HG02588 (cell line): ENCODE measurements at regions not wholly inside any gene's neighbourhood (a gene's known extent, or its start where the extent isn't known, plus 50 kb on each side); places are given as distances from the start of the nearest gene placed in this dataset.

ENCODE experiments used
- ATAC-seq: cut with Tn5 transposase; IDR thresholded peaks from one replicate; pipeline ENCODE4 v1.9.1; 2021; ENCODE audit warnings: mild to moderate bottlenecking, moderate library complexity; ENCODE audit not compliant: unreplicated experiment

GRCh38 chr3:117486719-117487716 is 777.4 kb downstream of the TUSC7 start:
- peak; percentile 68 for ATAC-seq

GRCh38 chr3:117488983-117489382 is 779.4 kb downstream of the TUSC7 start:
- ATAC-seq: no peak

GRCh38 chr3:117489663-117490079 is 780.1 kb downstream of the TUSC7 start:
- no peak for ATAC-seq

GRCh38 chr3:117490716-117491115 is 781.1 kb downstream of the TUSC7 start:
- ATAC-seq: no peak

GRCh38 chr3:117495620-117496019 is 786.0 kb downstream of the TUSC7 start:
- no peak for ATAC-seq

- ATAC-seq: no peak
Measured at GRCh38 chr3:117499189-117499870, 789.8 kb downstream of the TUSC7 start.

- ATAC-seq: no peak
Measured at GRCh38 chr3:117507958-117508357, 798.4 kb downstream of the TUSC7 start.

GRCh38 chr3:117509858-117510257 is 800.3 kb downstream of the TUSC7 start:
- ATAC-seq: no peak

- ATAC-seq: no peak
Measured at GRCh38 chr3:117510396-117510795, 800.8 kb downstream of the TUSC7 start.

GRCh38 chr3:117512975-117513374 is 803.4 kb downstream of the TUSC7 start:
- ATAC-seq: no peak

GRCh38 chr3:117515309-117515708 is 805.7 kb downstream of the TUSC7 start:
- no peak for ATAC-seq

- no peak for ATAC-seq
Measured at GRCh38 chr3:117518364-117518763, 808.8 kb downstream of the TUSC7 start.

GRCh38 chr3:117519776-117520175 is 810.2 kb downstream of the TUSC7 start:
- no peak for ATAC-seq

- ATAC-seq: no peak
Measured at GRCh38 chr3:117520582-117520981, 811.0 kb downstream of the TUSC7 start.

GRCh38 chr3:117523418-117523817 is 813.8 kb downstream of the TUSC7 start:
- no peak for ATAC-seq

GRCh38 chr3:117524890-117525289 is 815.3 kb downstream of the TUSC7 start:
- ATAC-seq: no peak

- ATAC-seq: peak; percentile 51
Measured at GRCh38 chr3:117526470-117527079, 817.0 kb downstream of the TUSC7 start.

- no peak for ATAC-seq
Measured at GRCh38 chr3:117527346-117527745, 817.8 kb downstream of the TUSC7 start.

- no peak for ATAC-seq
Measured at GRCh38 chr3:117528688-117529087, 819.1 kb downstream of the TUSC7 start.

GRCh38 chr3:117531078-117531767 is 821.6 kb downstream of the TUSC7 start:
- ATAC-seq: no peak

GRCh38 chr3:117532268-117532667 is 822.7 kb downstream of the TUSC7 start:
- no peak for ATAC-seq
